ENCODE measurements at regions not wholly inside any gene's neighbourhood (a gene's known extent, or its start where the extent isn't known, plus 50 kb on each side); places are given as distances from the start of the nearest gene placed in this dataset.

GRCh38 chr11:25758145-25758661, 573.7 kb upstream of the ANO3 start:
- TF ChIP-seq, protein P1, sequence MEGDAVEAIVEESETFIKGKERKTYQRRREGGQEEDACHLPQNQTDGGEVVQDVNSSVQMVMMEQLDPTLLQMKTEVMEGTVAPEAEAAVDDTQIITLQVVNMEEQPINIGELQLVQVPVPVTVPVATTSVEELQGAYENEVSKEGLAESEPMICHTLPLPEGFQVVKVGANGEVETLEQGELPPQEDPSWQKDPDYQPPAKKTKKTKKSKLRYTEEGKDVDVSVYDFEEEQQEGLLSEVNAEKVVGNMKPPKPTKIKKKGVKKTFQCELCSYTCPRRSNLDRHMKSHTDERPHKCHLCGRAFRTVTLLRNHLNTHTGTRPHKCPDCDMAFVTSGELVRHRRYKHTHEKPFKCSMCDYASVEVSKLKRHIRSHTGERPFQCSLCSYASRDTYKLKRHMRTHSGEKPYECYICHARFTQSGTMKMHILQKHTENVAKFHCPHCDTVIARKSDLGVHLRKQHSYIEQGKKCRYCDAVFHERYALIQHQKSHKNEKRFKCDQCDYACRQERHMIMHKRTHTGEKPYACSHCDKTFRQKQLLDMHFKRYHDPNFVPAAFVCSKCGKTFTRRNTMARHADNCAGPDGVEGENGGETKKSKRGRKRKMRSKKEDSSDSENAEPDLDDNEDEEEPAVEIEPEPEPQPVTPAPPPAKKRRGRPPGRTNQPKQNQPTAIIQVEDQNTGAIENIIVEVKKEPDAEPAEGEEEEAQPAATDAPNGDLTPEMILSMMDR (optimal IDR thresholded peaks at IDR 0.05 in 1 of 3, IDR thresholded peaks at IDR 0.05 in 1 of 3, conservative IDR thresholded peaks at IDR 0.05 in 1 of 3; ENCODE audit: extremely low read depth in 1 of 3, insufficient read depth in 2 of 3, low read length in 3 of 3): no peak
- no peak for TF ChIP-seq EZH2 (IDR thresholded peaks at IDR 0.05; ENCODE audit: low read length)

All from keratinocyte (primary cell).